Gastroesophageal sphincter (tissue), 4 donors: ENCODE measurements at regions not wholly inside any gene's neighbourhood (a gene's known extent, or its start where the extent isn't known, plus 50 kb on each side); places are given as distances from the start of the nearest gene placed in this dataset.

Experiments
- ATAC-seq: fragments of 150-250 bp; one replicate; pipeline ENCODE4 v1.9.1; 2016; ENCODE audit warnings: mild to moderate bottlenecking, moderate library complexity
- H3K27ac ChIP-seq, 4 donors: fragments of 200-600 bp; sonication (generic) in 3 of 4; 1 replicate in 3 of 4; 2 replicates in 1 of 4; pipeline ENCODE4 v1.5.1; 2016 to 2019
- H3K27me3 ChIP-seq: fragments of 200-600 bp; sonication (generic); one replicate; pipeline ENCODE4 v1.5.1; 2019
- H3K36me3 ChIP-seq, 2 donors: fragments of 200-600 bp; sonication (generic); one replicate each; pipeline ENCODE4 v1.5.1; 2019; ENCODE audit warnings: control low read depth in 1 of 2
- H3K4me1 ChIP-seq, 3 donors: fragments of 200-600 bp; sonication (generic); 1 replicate in 2 of 3; 2 replicates in 1 of 3; pipeline ENCODE4 v1.5.1; 2016 to 2019; ENCODE audit warnings: control low read depth in 2 of 3
- H3K4me3 ChIP-seq, 2 donors: fragments of 200-600 bp; sonication (generic); one replicate each; pipeline ENCODE4 v1.5.1; 2019; ENCODE audit warnings: mild to moderate bottlenecking in 1 of 2, moderate library complexity in 1 of 2
- H3K9me3 ChIP-seq, 3 donors: fragments of 200-600 bp; sonication (generic); one replicate each; pipeline ENCODE4 v1.5.1; 2017 to 2019; ENCODE audit warnings: control low read depth in 2 of 3
- CTCF ChIP-seq, 4 experiments: fragments of 200-600 bp in 2 of 4; fragments of 450-650 bp in 2 of 4; sonication (generic) in 1 of 4; IDR thresholded peaks; one replicate each; pipeline ENCODE4 v1.5.1; 2017 to 2019; ENCODE audit warnings: antibody characterized with exemption in 4 of 4, mild to moderate bottlenecking in 2 of 4, moderate library complexity in 2 of 4
- EP300 ChIP-seq: sonication (generic); formaldehyde crosslinking; IDR thresholded peaks from one replicate; pipeline ENCODE4 v1.6.1; 2017; ENCODE audit warnings: antibody characterized with exemption, mild to moderate bottlenecking
- POLR2A ChIP-seq, 2 donors: fragments of 450-650 bp; IDR thresholded peaks; one replicate each; pipeline ENCODE4 v1.6.1; 2017; ENCODE audit warnings: antibody characterized with exemption in 2 of 2, mild to moderate bottlenecking in 2 of 2, moderate library complexity in 1 of 2
- POLR2AphosphoS5 ChIP-seq: sonication (generic); formaldehyde crosslinking; IDR thresholded peaks from one replicate; pipeline ENCODE4 v1.6.1; 2017; ENCODE audit warnings: antibody characterized with exemption
- WGBS, 2 donors: methylation state at CpG; one replicate each; pipeline ENCODE4 v1.1.5; 2018; ENCODE audit warnings: low coverage in 1 of 2; 5-methylcytosine and 5-hydroxymethylcytosine counted together

GRCh38 chr2:160550048-160550447, 56.4 kb upstream of the RBMS1 start:
- Histone ChIP-seq H3K9me3 (peaks cover 0 to 6% (median 0%) of the 10 kb centered on the region in 3 donors), H3K27me3 (no peaks in the 10 kb centered on the region), H3K4me1 (no peaks in the 10 kb centered on the region), H3K27ac (no peak overlapping the region), H3K36me3 (no peaks in the 10 kb centered on the region), H3K4me3 (no peak overlapping the region)
- ATAC-seq: no peak
- no peak for TF ChIP-seq POLR2A (IDR thresholded peaks at IDR 0.05)
- no peak for TF ChIP-seq CTCF (IDR thresholded peaks at IDR 0.05)
- no peak for TF ChIP-seq POLR2AphosphoS5
- TF ChIP-seq EP300: no peak
- WGBS, 2 donors: 60 to 85% methylated on average over 1 to 2 of the region's 2 CpGs

- Histone ChIP-seq H3K27ac (no peak overlapping the region), H3K9me3 (peaks cover 0 to 6% (median 0%) of the 10 kb centered on the region in 3 donors), H3K36me3 (no peaks in the 10 kb centered on the region), H3K4me3 (no peak overlapping the region), H3K4me1 (no peaks in the 10 kb centered on the region), H3K27me3 (no peaks in the 10 kb centered on the region)
- 55 to 59% methylated on average over 4 of the region's 4 CpGs for WGBS, 2 donors
- no peak for TF ChIP-seq POLR2A (IDR thresholded peaks at IDR 0.05)
- TF ChIP-seq POLR2AphosphoS5: no peak
- no peak for TF ChIP-seq EP300
- TF ChIP-seq CTCF (IDR thresholded peaks at IDR 0.05): no peak
- ATAC-seq: no peak
These were observed 57.7 kb upstream of the RBMS1 start for GRCh38 chr2:160551259-160551658.

GRCh38 chr2:160555420-160556071, 61.9 kb upstream of the RBMS1 start:
- H3K27me3 ChIP-seq: no peaks in the 10 kb centered on the region
- TF ChIP-seq POLR2AphosphoS5 (no peak), EP300 (no peak), POLR2A (IDR thresholded peaks at IDR 0.05) (no peak), CTCF (IDR thresholded peaks at IDR 0.05) (no peak)
- H3K4me1 ChIP-seq: no peaks in the 10 kb centered on the region
- WGBS, 2 donors: 94 to 100% methylated on average over 2 to 6 of the region's 6 CpGs
- H3K4me3 ChIP-seq: no peak overlapping the region
- no peak for ATAC-seq
- H3K9me3 ChIP-seq: no peaks in the 10 kb centered on the region
- no peaks in the 10 kb centered on the region for H3K36me3 ChIP-seq
- H3K27ac ChIP-seq: no peak overlapping the region

- 83 to 92% methylated on average over 3 of the region's 3 CpGs for WGBS, 2 donors
- H3K27ac ChIP-seq: no peak overlapping the region
- no peaks in the 10 kb centered on the region for H3K9me3 ChIP-seq
- H3K4me1 ChIP-seq: no peaks in the 10 kb centered on the region
- no peak for TF ChIP-seq POLR2AphosphoS5
- no peak for TF ChIP-seq CTCF (IDR thresholded peaks at IDR 0.05)
- TF ChIP-seq EP300: no peak
- no peak for TF ChIP-seq POLR2A (IDR thresholded peaks at IDR 0.05)
- no peak overlapping the region for H3K4me3 ChIP-seq
- no peaks in the 10 kb centered on the region for H3K27me3 ChIP-seq
- ATAC-seq: no peak
- no peaks in the 10 kb centered on the region for H3K36me3 ChIP-seq
These were observed 64.3 kb upstream of the RBMS1 start for GRCh38 chr2:160557903-160558302.

GRCh38 chr2:160558531-160558930, 64.9 kb upstream of the RBMS1 start:
- WGBS, 2 donors: 88 to 100% methylated on average over 3 to 5 of the region's 5 CpGs
- H3K4me1 ChIP-seq: no peaks in the 10 kb centered on the region
- no peak for ATAC-seq

More at GRCh38 chr2:160558531-160558930, 64.9 kb upstream of the RBMS1 start:
- no peak overlapping the region for H3K4me3 ChIP-seq
- TF ChIP-seq EP300: no peak
- TF ChIP-seq POLR2AphosphoS5: no peak
- no peak for TF ChIP-seq POLR2A (IDR thresholded peaks at IDR 0.05)
- no peak for TF ChIP-seq CTCF (IDR thresholded peaks at IDR 0.05)
- no peaks in the 10 kb centered on the region for H3K27me3 ChIP-seq
- no peak overlapping the region for H3K27ac ChIP-seq
- no peaks in the 10 kb centered on the region for H3K9me3 ChIP-seq
- H3K36me3 ChIP-seq: no peaks in the 10 kb centered on the region
